ENCODE measurements at regions not wholly inside any gene's neighbourhood (a gene's known extent, or its start where the extent isn't known, plus 50 kb on each side); places are given as distances from the start of the nearest gene placed in this dataset.
A peak's percentile ranks its signal among the peaks of the same experiment; 100 is the strongest.

- Histone ChIP-seq H3K9me3 (no peaks in the 10 kb centered on the region), H3K4me1 (peaks cover 0 to 3% of the 10 kb centered on the region in 2 donors), H3K27me3 (no peaks in the 10 kb centered on the region), H3K4me3 (no peak overlapping the region), H3K27ac (no peak overlapping the region), H3K36me3 (no peaks in the 10 kb centered on the region)
- intact Hi-C loops (cut with DNase I; ENCODE audit: low total_unique reads), result no loop called here
- DNase-seq (ENCODE audit: low spot score in 2 of 2), result no peak
- TF ChIP-seq CTCF (IDR thresholded peaks at IDR 0.05) (no peak), POLR2A (IDR thresholded peaks at IDR 0.05) (no peak), POLR2AphosphoS5 (IDR thresholded peaks at IDR 0.05) (no peak)
These were observed 115.3 kb upstream of the SLC5A12 start for GRCh38 chr11:26837154-26837553.

GRCh38 chr11:26839911-26840698 is 118.2 kb upstream of the SLC5A12 start:
- H3K27me3 ChIP-seq, result no peaks in the 10 kb centered on the region
- peaks cover 0 to 3% of the 10 kb centered on the region in 2 donors for H3K4me1 ChIP-seq
- no peaks in the 10 kb centered on the region for H3K36me3 ChIP-seq
- H3K9me3 ChIP-seq, result no peaks in the 10 kb centered on the region
- peak overlapping the region; percentile 41 to 70 for H3K27ac ChIP-seq
- TF ChIP-seq POLR2A (IDR thresholded peaks at IDR 0.05) (no peak), CTCF (IDR thresholded peaks at IDR 0.05) (no peak), POLR2AphosphoS5 (IDR thresholded peaks at IDR 0.05) (no peak)
- intact Hi-C loops (cut with DNase I; ENCODE audit: low total_unique reads), result no loop called here
- DNase-seq (ENCODE audit: low spot score in 2 of 2), result no peak
- H3K4me3 ChIP-seq, result no peak overlapping the region

- H3K27me3 ChIP-seq, result no peaks in the 10 kb centered on the region
- DNase-seq (ENCODE audit: low spot score in 2 of 2), result no peak
- TF ChIP-seq POLR2AphosphoS5 (IDR thresholded peaks at IDR 0.05), result no peak
- no peak for TF ChIP-seq CTCF (IDR thresholded peaks at IDR 0.05)
- no peak for TF ChIP-seq POLR2A (IDR thresholded peaks at IDR 0.05)
- H3K9me3 ChIP-seq, result no peaks in the 10 kb centered on the region
- peaks cover 0 to 3% of the 10 kb centered on the region in 2 donors for H3K4me1 ChIP-seq
- H3K27ac ChIP-seq, result peak overlapping the region; percentile 35 to 67
- H3K36me3 ChIP-seq, result no peaks in the 10 kb centered on the region
- intact Hi-C loops (cut with DNase I; ENCODE audit: low total_unique reads), result no loop called here
- H3K4me3 ChIP-seq, result no peak overlapping the region
These were observed 120.1 kb upstream of the SLC5A12 start for GRCh38 chr11:26841818-26842473.

- Histone ChIP-seq H3K9me3 (no peaks in the 10 kb centered on the region), H3K4me1 (peaks cover 0 to 3% of the 10 kb centered on the region in 2 donors), H3K27me3 (no peaks in the 10 kb centered on the region), H3K4me3 (no peak overlapping the region), H3K27ac (peak overlapping the region; percentile 35 to 72), H3K36me3 (no peaks in the 10 kb centered on the region)
- TF ChIP-seq CTCF (IDR thresholded peaks at IDR 0.05) (no peak), POLR2A (IDR thresholded peaks at IDR 0.05) (no peak), POLR2AphosphoS5 (IDR thresholded peaks at IDR 0.05) (no peak)
- no peak for DNase-seq (ENCODE audit: low spot score in 2 of 2)
- intact Hi-C loops (cut with DNase I; ENCODE audit: low total_unique reads), result no loop called here
These were observed 120.8 kb upstream of the SLC5A12 start for GRCh38 chr11:26842478-26843282.

All from breast epithelium (tissue), 4 donors.